A549 (cell line): ENCODE measurements at regions not wholly inside any gene's neighbourhood (a gene's known extent, or its start where the extent isn't known, plus 50 kb on each side); places are given as distances from the start of the nearest gene placed in this dataset.

Source experiments
- MYC ChIP-seq: IDR thresholded peaks from 2 replicates; pipeline ENCODE4 v1.6.1; 2012; ENCODE audit warnings: mild to moderate bottlenecking, inconsistent platforms, low read length, improper control_type of control experiment, borderline replicate concordance
- TF ChIP-seq, protein P1 (sequence below): fragments of >200 bp; sonication (Bioruptor Twin); formaldehyde crosslinking; IDR thresholded peaks from 3 replicates; pipeline ENCODE4 v1.5.1; 2016

DNA sequence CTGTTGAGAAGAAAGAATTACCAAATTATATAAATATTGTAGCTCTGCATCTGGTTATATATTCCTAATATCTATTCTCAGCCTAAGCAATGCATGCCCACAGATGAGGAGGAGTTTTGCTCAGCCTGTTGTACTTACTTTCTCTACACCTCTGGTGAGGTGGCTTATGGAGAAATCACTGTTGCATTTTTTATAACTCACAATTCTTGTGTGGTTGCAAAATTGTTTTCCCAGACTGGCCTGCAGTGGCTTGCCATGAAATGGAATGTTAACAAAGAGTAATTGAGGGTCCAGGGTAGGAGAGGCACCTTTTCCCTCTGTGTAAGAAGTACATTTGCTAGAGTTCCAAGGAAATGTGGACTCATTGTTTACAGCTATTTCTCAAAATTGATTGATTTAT lies 202.0 kb upstream of the SEMA3E start:
- TF ChIP-seq MYC = no peak
- TF ChIP-seq, protein P1, sequence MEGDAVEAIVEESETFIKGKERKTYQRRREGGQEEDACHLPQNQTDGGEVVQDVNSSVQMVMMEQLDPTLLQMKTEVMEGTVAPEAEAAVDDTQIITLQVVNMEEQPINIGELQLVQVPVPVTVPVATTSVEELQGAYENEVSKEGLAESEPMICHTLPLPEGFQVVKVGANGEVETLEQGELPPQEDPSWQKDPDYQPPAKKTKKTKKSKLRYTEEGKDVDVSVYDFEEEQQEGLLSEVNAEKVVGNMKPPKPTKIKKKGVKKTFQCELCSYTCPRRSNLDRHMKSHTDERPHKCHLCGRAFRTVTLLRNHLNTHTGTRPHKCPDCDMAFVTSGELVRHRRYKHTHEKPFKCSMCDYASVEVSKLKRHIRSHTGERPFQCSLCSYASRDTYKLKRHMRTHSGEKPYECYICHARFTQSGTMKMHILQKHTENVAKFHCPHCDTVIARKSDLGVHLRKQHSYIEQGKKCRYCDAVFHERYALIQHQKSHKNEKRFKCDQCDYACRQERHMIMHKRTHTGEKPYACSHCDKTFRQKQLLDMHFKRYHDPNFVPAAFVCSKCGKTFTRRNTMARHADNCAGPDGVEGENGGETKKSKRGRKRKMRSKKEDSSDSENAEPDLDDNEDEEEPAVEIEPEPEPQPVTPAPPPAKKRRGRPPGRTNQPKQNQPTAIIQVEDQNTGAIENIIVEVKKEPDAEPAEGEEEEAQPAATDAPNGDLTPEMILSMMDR = no peak
